ENCODE measurements at regions not wholly inside any gene's neighbourhood (a gene's known extent, or its start where the extent isn't known, plus 50 kb on each side); places are given as distances from the start of the nearest gene placed in this dataset.
"Not testable (repeated sequence)": the region's sequence is repeated elsewhere in the genome, so short reads cannot be mapped to it uniquely, and the experiment has no call there.

GRCh38 chr2:123359636-123360035 lies 665.5 kb upstream of the CNTNAP5 start:
- DNase-seq (ENCODE audit: low read depth in 4 of 4, low spot score in 3 of 4): no peak

- no peak for DNase-seq (ENCODE audit: low read depth in 4 of 4, low spot score in 3 of 4)
Measured at GRCh38 chr2:123362671-123363440, 662.2 kb upstream of the CNTNAP5 start.

- DNase-seq (ENCODE audit: low read depth in 4 of 4, low spot score in 3 of 4): no peak
Measured at GRCh38 chr2:123363826-123364225, 661.3 kb upstream of the CNTNAP5 start.

- no peak for DNase-seq (ENCODE audit: low read depth in 4 of 4, low spot score in 3 of 4)
Measured at GRCh38 chr2:123364243-123364896, 660.7 kb upstream of the CNTNAP5 start.

- DNase-seq (ENCODE audit: low read depth in 4 of 4, low spot score in 3 of 4): no peak
Measured at GRCh38 chr2:123366239-123366837, 658.7 kb upstream of the CNTNAP5 start.

GRCh38 chr2:123370186-123370585 lies 654.9 kb upstream of the CNTNAP5 start:
- no peak for DNase-seq (ENCODE audit: low read depth in 4 of 4, low spot score in 3 of 4)

GRCh38 chr2:123371535-123371934 lies 653.6 kb upstream of the CNTNAP5 start:
- no peak for DNase-seq (ENCODE audit: low read depth in 4 of 4, low spot score in 3 of 4)

- no peak for DNase-seq (ENCODE audit: low read depth in 4 of 4, low spot score in 3 of 4)
Measured at GRCh38 chr2:123380370-123380935, 644.6 kb upstream of the CNTNAP5 start.

GRCh38 chr2:123415678-123416077 lies 609.4 kb upstream of the CNTNAP5 start:
- no peak for DNase-seq (ENCODE audit: low read depth in 4 of 4, low spot score in 3 of 4)

GRCh38 chr2:123419976-123420375 lies 605.1 kb upstream of the CNTNAP5 start:
- no peak for DNase-seq (ENCODE audit: low read depth in 4 of 4, low spot score in 3 of 4)

- peak in 3 of 4 donors; percentile 17 to 47 (median 28) for DNase-seq (ENCODE audit: low read depth in 4 of 4, low spot score in 3 of 4)
Measured at GRCh38 chr2:123434546-123435395, 590.3 kb upstream of the CNTNAP5 start.

GRCh38 chr2:123438251-123438650 lies 586.8 kb upstream of the CNTNAP5 start:
- peak in 1 of 4 donors; percentile 5 for DNase-seq (ENCODE audit: low read depth in 4 of 4, low spot score in 3 of 4)

GRCh38 chr2:123438675-123439074 lies 586.4 kb upstream of the CNTNAP5 start:
- no peak for DNase-seq (ENCODE audit: low read depth in 4 of 4, low spot score in 3 of 4)

GRCh38 chr2:123448801-123449200 lies 576.3 kb upstream of the CNTNAP5 start:
- no peak for DNase-seq (ENCODE audit: low read depth in 4 of 4, low spot score in 3 of 4)

- DNase-seq (ENCODE audit: low read depth in 4 of 4, low spot score in 3 of 4): no peak
Measured at GRCh38 chr2:123451542-123451941, 573.5 kb upstream of the CNTNAP5 start.

GRCh38 chr2:123453046-123453700 lies 571.9 kb upstream of the CNTNAP5 start:
- no peak for DNase-seq (ENCODE audit: low read depth in 4 of 4, low spot score in 3 of 4)

GRCh38 chr2:123453772-123454171 lies 571.3 kb upstream of the CNTNAP5 start:
- DNase-seq (ENCODE audit: low read depth in 4 of 4, low spot score in 3 of 4): no peak

- DNase-seq (ENCODE audit: low read depth in 4 of 4, low spot score in 3 of 4): not testable (repeated sequence)
Measured at GRCh38 chr2:123455234-123455633, 569.9 kb upstream of the CNTNAP5 start.

GRCh38 chr2:123456416-123456815 lies 568.7 kb upstream of the CNTNAP5 start:
- DNase-seq (ENCODE audit: low read depth in 4 of 4, low spot score in 3 of 4): no peak

- no peak for DNase-seq (ENCODE audit: low read depth in 4 of 4, low spot score in 3 of 4)
Measured at GRCh38 chr2:123463886-123464285, 561.2 kb upstream of the CNTNAP5 start.
